ENCODE measurements at regions not wholly inside any gene's neighbourhood (a gene's known extent, or its start where the extent isn't known, plus 50 kb on each side); places are given as distances from the start of the nearest gene placed in this dataset.

DNA sequence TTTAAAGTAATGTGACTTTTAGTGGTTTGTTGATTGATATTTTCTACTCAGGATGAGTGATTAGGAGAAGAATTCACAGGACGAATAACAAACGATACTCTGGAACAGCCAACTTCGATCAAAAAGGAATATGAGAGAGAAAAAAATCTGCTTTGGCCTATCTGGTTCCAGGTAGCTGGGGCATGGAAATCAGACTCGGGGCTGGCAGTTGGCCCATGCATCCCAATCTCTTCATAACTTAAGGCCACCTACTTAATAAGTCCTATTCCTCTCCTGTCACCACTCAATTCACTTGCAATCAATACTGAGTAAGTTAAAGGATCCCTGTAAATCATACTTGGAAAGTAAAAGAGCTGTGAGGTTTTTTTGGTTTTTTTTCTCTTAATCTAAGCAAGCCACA is 1116.2 kb downstream of the SORCS3 start:
- DNase-seq (ENCODE audit: low read depth, low spot score) (no peak), FAIRE-seq (no peak)
- Histone ChIP-seq H3K9me1 (ENCODE audit: control insufficient read depth, extremely low read depth, insufficient read depth, low read length) (no peaks in the 10 kb centered on the region), H3K9ac (ENCODE audit: control insufficient read depth, extremely low read depth, insufficient read depth, low read length) (no peak overlapping the region), H4K20me1 (ENCODE audit: control insufficient read depth, extremely low read depth, insufficient read depth, low read length) (no peaks in the 10 kb centered on the region), H2AFZ (ENCODE audit: control insufficient read depth, low read length) (no peak overlapping the region), H3K27me3 (ENCODE audit: control insufficient read depth, extremely low read depth, insufficient read depth, low read length) (no peaks in the 10 kb centered on the region), H3K9me3 (ENCODE audit: control insufficient read depth, low read depth, low read length) (no peaks in the 10 kb centered on the region), H3K4me2 (ENCODE audit: control insufficient read depth, extremely low read depth, insufficient read depth, low read depth, low read length) (no peak overlapping the region), H3K36me3 (ENCODE audit: control insufficient read depth in 2 of 2, extremely low read depth in 1 of 2, insufficient read depth in 2 of 2, low read length in 2 of 2) (no peaks in the 10 kb centered on the region), H3K4me1 (ENCODE audit: control insufficient read depth, extremely low read depth, insufficient read depth, low read length) (no peaks in the 10 kb centered on the region), H3K27ac (ENCODE audit: control insufficient read depth, insufficient read depth, low read length) (no peak overlapping the region), H3K4me3 (ENCODE audit: control insufficient read depth in 2 of 3, extremely low read depth in 1 of 3, insufficient read depth in 2 of 3, low read depth in 1 of 3, low read length in 3 of 3) (no peak overlapping the region), H3K79me2 (ENCODE audit: control insufficient read depth, insufficient read depth, low read length) (no peaks in the 10 kb centered on the region)
- dilution Hi-C loops (cut with MboI; ENCODE audit: extremely low pct_ligation_motif_present, low sequenced_read_pairs) = no loop called here
- TF ChIP-seq, protein P1, sequence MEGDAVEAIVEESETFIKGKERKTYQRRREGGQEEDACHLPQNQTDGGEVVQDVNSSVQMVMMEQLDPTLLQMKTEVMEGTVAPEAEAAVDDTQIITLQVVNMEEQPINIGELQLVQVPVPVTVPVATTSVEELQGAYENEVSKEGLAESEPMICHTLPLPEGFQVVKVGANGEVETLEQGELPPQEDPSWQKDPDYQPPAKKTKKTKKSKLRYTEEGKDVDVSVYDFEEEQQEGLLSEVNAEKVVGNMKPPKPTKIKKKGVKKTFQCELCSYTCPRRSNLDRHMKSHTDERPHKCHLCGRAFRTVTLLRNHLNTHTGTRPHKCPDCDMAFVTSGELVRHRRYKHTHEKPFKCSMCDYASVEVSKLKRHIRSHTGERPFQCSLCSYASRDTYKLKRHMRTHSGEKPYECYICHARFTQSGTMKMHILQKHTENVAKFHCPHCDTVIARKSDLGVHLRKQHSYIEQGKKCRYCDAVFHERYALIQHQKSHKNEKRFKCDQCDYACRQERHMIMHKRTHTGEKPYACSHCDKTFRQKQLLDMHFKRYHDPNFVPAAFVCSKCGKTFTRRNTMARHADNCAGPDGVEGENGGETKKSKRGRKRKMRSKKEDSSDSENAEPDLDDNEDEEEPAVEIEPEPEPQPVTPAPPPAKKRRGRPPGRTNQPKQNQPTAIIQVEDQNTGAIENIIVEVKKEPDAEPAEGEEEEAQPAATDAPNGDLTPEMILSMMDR (optimal IDR thresholded peaks at IDR 0.05 in 1 of 3, IDR thresholded peaks at IDR 0.05 in 1 of 3, conservative IDR thresholded peaks at IDR 0.05 in 1 of 3; ENCODE audit: extremely low read depth in 1 of 3, insufficient read depth in 2 of 3, low read length in 3 of 3) = no peak
- no peak for TF ChIP-seq EZH2 (IDR thresholded peaks at IDR 0.05; ENCODE audit: low read length)

DNA sequence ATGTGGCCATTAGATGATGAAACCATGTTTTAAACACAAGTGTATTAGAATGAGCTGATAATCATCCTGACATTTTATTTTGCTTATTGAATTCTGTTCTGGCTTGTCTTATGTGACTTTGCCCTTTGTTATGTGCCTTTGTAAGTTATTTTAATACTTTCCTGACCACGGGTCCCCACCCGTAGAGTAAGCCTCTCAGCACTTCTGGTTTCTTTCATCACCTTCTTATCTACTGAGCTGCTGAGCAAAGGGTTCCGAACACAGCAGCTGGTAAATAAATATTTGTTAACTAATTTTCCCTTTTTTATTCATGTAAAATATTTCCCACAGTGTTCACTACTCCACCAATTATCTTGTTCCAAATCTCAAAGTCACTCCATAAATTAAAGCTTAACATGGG is 1115.3 kb downstream of the SORCS3 start:
- dilution Hi-C loops (cut with MboI; ENCODE audit: extremely low pct_ligation_motif_present, low sequenced_read_pairs) = no loop called here
- Histone ChIP-seq H4K20me1 (ENCODE audit: control insufficient read depth, extremely low read depth, insufficient read depth, low read length) (no peaks in the 10 kb centered on the region), H3K79me2 (ENCODE audit: control insufficient read depth, insufficient read depth, low read length) (no peaks in the 10 kb centered on the region), H3K36me3 (ENCODE audit: control insufficient read depth in 2 of 2, extremely low read depth in 1 of 2, insufficient read depth in 2 of 2, low read length in 2 of 2) (no peaks in the 10 kb centered on the region), H3K9ac (ENCODE audit: control insufficient read depth, extremely low read depth, insufficient read depth, low read length) (no peak overlapping the region), H2AFZ (ENCODE audit: control insufficient read depth, low read length) (no peak overlapping the region), H3K27ac (ENCODE audit: control insufficient read depth, insufficient read depth, low read length) (no peak overlapping the region), H3K4me3 (ENCODE audit: control insufficient read depth in 2 of 3, extremely low read depth in 1 of 3, insufficient read depth in 2 of 3, low read depth in 1 of 3, low read length in 3 of 3) (no peak overlapping the region), H3K9me3 (ENCODE audit: control insufficient read depth, low read depth, low read length) (no peaks in the 10 kb centered on the region), H3K4me1 (ENCODE audit: control insufficient read depth, extremely low read depth, insufficient read depth, low read length) (no peaks in the 10 kb centered on the region), H3K9me1 (ENCODE audit: control insufficient read depth, extremely low read depth, insufficient read depth, low read length) (no peaks in the 10 kb centered on the region), H3K4me2 (ENCODE audit: control insufficient read depth, extremely low read depth, insufficient read depth, low read depth, low read length) (no peak overlapping the region), H3K27me3 (ENCODE audit: control insufficient read depth, extremely low read depth, insufficient read depth, low read length) (no peaks in the 10 kb centered on the region)
- DNase-seq (ENCODE audit: low read depth, low spot score) (no peak), FAIRE-seq (no peak)
- no peak for TF ChIP-seq EZH2 (IDR thresholded peaks at IDR 0.05; ENCODE audit: low read length)
- TF ChIP-seq, protein P1 (optimal IDR thresholded peaks at IDR 0.05 in 1 of 3, IDR thresholded peaks at IDR 0.05 in 1 of 3, conservative IDR thresholded peaks at IDR 0.05 in 1 of 3; ENCODE audit: extremely low read depth in 1 of 3, insufficient read depth in 2 of 3, low read length in 3 of 3) = no peak

Data from keratinocyte (primary cell).